Liver (tissue), 3 donors: ENCODE measurements at regions not wholly inside any gene's neighbourhood (a gene's known extent, or its start where the extent isn't known, plus 50 kb on each side); places are given as distances from the start of the nearest gene placed in this dataset.

Experiments used
- CTCF ChIP-seq: fragments of 150-350 bp; IDR thresholded peaks from 2 replicates; pipeline ENCODE4 v1.5.1; 2017; ENCODE audit warnings: improper control_type of control experiment, low read depth, low read length; ENCODE audit not compliant: missing input control
- EGR1 ChIP-seq, 2 donors: IDR thresholded peaks; 2 replicates each; pipeline ENCODE4 v1.6.1; 2016 to 2018; ENCODE audit warnings: antibody characterized with exemption in 2 of 2, low read depth in 2 of 2
- JUND ChIP-seq, 2 donors: IDR thresholded peaks; 2 replicates each; pipeline ENCODE4 v1.6.1; 2016; ENCODE audit warnings: antibody characterized with exemption in 2 of 2
- RAD21 ChIP-seq, 2 donors: IDR thresholded peaks; 2 replicates each; pipeline ENCODE4 v1.6.1; 2016; ENCODE audit warnings: antibody characterized with exemption in 2 of 2, mild to moderate bottlenecking in 2 of 2
- REST ChIP-seq: IDR thresholded peaks from 2 replicates; pipeline ENCODE4 v1.6.1; 2016; ENCODE audit warnings: antibody characterized with exemption, mild to moderate bottlenecking
- SP1 ChIP-seq: IDR thresholded peaks from 2 replicates; pipeline ENCODE4 v1.6.1; 2018; ENCODE audit warnings: antibody characterized with exemption, mild to moderate bottlenecking
- TAF1 ChIP-seq: conservative IDR thresholded peaks from 2 replicates; pipeline ENCODE4 v1.6.1; 2016; ENCODE audit warnings: antibody characterized with exemption, mild to moderate bottlenecking
- donor health status: healthy.
- donor health status: healthy.

- no peak for TF ChIP-seq CTCF
- no peak for TF ChIP-seq JUND (IDR thresholded peaks at IDR 0.05)
- TF ChIP-seq EGR1 (IDR thresholded peaks at IDR 0.05; ENCODE audit: low read depth in 2 of 2), result no peak
- no peak for TF ChIP-seq TAF1
- no peak for TF ChIP-seq RAD21 (IDR thresholded peaks at IDR 0.05)
- no peak for TF ChIP-seq REST
- no peak for TF ChIP-seq SP1
Observed at GRCh38 chr6:115539531-115539930, 521.2 kb downstream of the FRK start.
